Brain microvascular endothelial cell (primary cell): ENCODE measurements at regions not wholly inside any gene's neighbourhood (a gene's known extent, or its start where the extent isn't known, plus 50 kb on each side); places are given as distances from the start of the nearest gene placed in this dataset.

Experiments
- DNase-seq: peaks from one replicate; pipeline ENCODE4 v3.0.0-alpha.2; 2020
- H3K27ac ChIP-seq: fragments of 250-450 bp; sonication (Bioruptor Pico); 2 replicates; pipeline ENCODE4 v1.5.1; 2020; ENCODE audit warnings: mild to moderate bottlenecking, moderate library complexity
- H3K27me3 ChIP-seq: fragments of 250-450 bp; sonication (Bioruptor Pico); replicated peaks from 2 replicates; pipeline ENCODE4 v1.5.1; 2020; ENCODE audit warnings: mild to moderate bottlenecking
- H3K36me3 ChIP-seq: fragments of 250-450 bp; sonication (Bioruptor Pico); replicated peaks from 2 replicates; pipeline ENCODE4 v1.5.1; 2020; ENCODE audit warnings: mild to moderate bottlenecking
- H3K4me3 ChIP-seq: 2 replicates; pipeline ENCODE4 v1.5.1; 2011; ENCODE audit warnings: low read depth, mild to moderate bottlenecking, control low read depth, low read length, moderate library complexity
- CTCF ChIP-seq: IDR thresholded peaks from 2 replicates; pipeline ENCODE4 v1.5.1; 2011; ENCODE audit warnings: low read depth, mild to moderate bottlenecking, moderate library complexity, low read length, control low read depth, inconsistent platforms; ENCODE audit errors: missing control alignments
- in situ Hi-C: cut with HindIII; loops from 2 replicates; pipeline ENCODE4 v1.10.0; 2017; ENCODE audit warnings: low sequenced_read_pairs, low pct_ligation_motif_present

GRCh38 chr4:3699678-3700077, 66.5 kb upstream of the ADRA2C start:
- no peak for TF ChIP-seq CTCF
- no peaks in the 10 kb centered on the region for H3K27me3 ChIP-seq
- H3K36me3 ChIP-seq = no peaks in the 10 kb centered on the region
- no peak overlapping the region for H3K4me3 ChIP-seq
- no peak overlapping the region for H3K27ac ChIP-seq
- in situ Hi-C loops = no loop called here
- DNase-seq = no peak

- no peak for DNase-seq
- no peaks in the 10 kb centered on the region for H3K27me3 ChIP-seq
- no peak overlapping the region for H3K4me3 ChIP-seq
- no peak overlapping the region for H3K27ac ChIP-seq
- in situ Hi-C loops = no loop called here
- no peaks in the 10 kb centered on the region for H3K36me3 ChIP-seq
- no peak for TF ChIP-seq CTCF
Observed at GRCh38 chr4:3699261-3699660, 66.9 kb upstream of the ADRA2C start.

- TF ChIP-seq CTCF = no peak
- no peaks in the 10 kb centered on the region for H3K36me3 ChIP-seq
- H3K27ac ChIP-seq = no peak overlapping the region
- no peak overlapping the region for H3K4me3 ChIP-seq
- DNase-seq = no peak
- H3K27me3 ChIP-seq = no peaks in the 10 kb centered on the region
- in situ Hi-C loops = no loop called here
Observed at GRCh38 chr4:3697033-3697432, 69.2 kb upstream of the ADRA2C start.

- no peaks in the 10 kb centered on the region for H3K27me3 ChIP-seq
- no peaks in the 10 kb centered on the region for H3K36me3 ChIP-seq
- TF ChIP-seq CTCF = no peak
- no peak overlapping the region for H3K4me3 ChIP-seq
- in situ Hi-C loops = no loop called here
- no peak overlapping the region for H3K27ac ChIP-seq
- no peak for DNase-seq
Observed at GRCh38 chr4:3690551-3691152, 75.5 kb upstream of the ADRA2C start.

- no peak overlapping the region for H3K27ac ChIP-seq
- no peaks in the 10 kb centered on the region for H3K27me3 ChIP-seq
- H3K36me3 ChIP-seq = no peaks in the 10 kb centered on the region
- in situ Hi-C loops = no loop called here
- TF ChIP-seq CTCF = no peak
- DNase-seq = no peak
- no peak overlapping the region for H3K4me3 ChIP-seq
Observed at GRCh38 chr4:3689576-3690550, 76.3 kb upstream of the ADRA2C start.
